PC-9 (cell line): ENCODE measurements at regions not wholly inside any gene's neighbourhood (a gene's known extent, or its start where the extent isn't known, plus 50 kb on each side); places are given as distances from the start of the nearest gene placed in this dataset.

ENCODE experiments used
- BruUV-seq: library from RNA; stranded (reverse); fragments of 400-500 nt; replicated peaks from 2 replicates; lab custom pipeline; 2021; lab: Mats Ljungman, UMichigan
- CTCF ChIA-PET: fragments of 300-600 bp; sonication (Branson Sonifier 250); formaldehyde crosslinking; loops from one replicate; lab custom pipeline; 2022; ENCODE audit warnings: antibody characterized with exemption; lab: Charles Lee
- POLR2A ChIA-PET: fragments of 300-600 bp; sonication (Branson Sonifier 250); formaldehyde crosslinking; loops from one replicate; lab custom pipeline; 2022; ENCODE audit warnings: antibody characterized with exemption; ENCODE audit not compliant: unreplicated experiment; lab: Charles Lee
- DNase-seq, 2 experiments: peaks; one replicate each; pipeline versions ENCODE4 v3.0.0 to v3.0.0-alpha.2; 2015 to 2022; ENCODE audit warnings: mixed read lengths in 1 of 2
- H2AFZ ChIP-seq: fragments of 200-600 bp; sonication (generic); 2 replicates; pipeline ENCODE4 v1.8.1; 2017; ENCODE audit warnings: antibody characterized with exemption
- H3F3A ChIP-seq: fragments of 200-600 bp; sonication (generic); 2 replicates; pipeline ENCODE4 v1.8.1; 2017; ENCODE audit warnings: antibody characterized with exemption, mild to moderate bottlenecking, low read depth; ENCODE audit not compliant: insufficient read depth
- H3K27ac ChIP-seq: fragments of 200-600 bp; sonication (generic); 2 replicates; pipeline ENCODE4 v1.6.1; 2016; ENCODE audit warnings: mixed run types
- H3K27me3 ChIP-seq: fragments of 200-600 bp; sonication (generic); 2 replicates; pipeline ENCODE4 v1.6.1; 2016; ENCODE audit warnings: low read depth, mixed run types; ENCODE audit not compliant: insufficient read depth
- H3K36me3 ChIP-seq: fragments of 200-600 bp; sonication (generic); 2 replicates; pipeline ENCODE4 v1.6.1; 2016; ENCODE audit warnings: low read depth, mixed run types
- H3K4me1 ChIP-seq: fragments of 200-600 bp; sonication (generic); replicated peaks from 2 replicates; pipeline ENCODE4 v1.6.1; 2016; ENCODE audit warnings: mixed run types; ENCODE audit not compliant: insufficient read depth
- H3K4me2 ChIP-seq: fragments of 200-600 bp; sonication (generic); 2 replicates; pipeline ENCODE4 v1.6.1; 2017; ENCODE audit warnings: mixed run types
- H3K4me3 ChIP-seq: fragments of 200-600 bp; sonication (generic); 2 replicates; pipeline ENCODE4 v1.6.1; 2016; ENCODE audit warnings: mixed run types
- H3K79me2 ChIP-seq: fragments of 200-600 bp; sonication (generic); 2 replicates; pipeline ENCODE4 v1.6.1; 2017; ENCODE audit warnings: low read depth, mixed run types
- H3K9me2 ChIP-seq: fragments of 200-600 bp; sonication (generic); 2 replicates; pipeline ENCODE4 v1.8.1; 2017; ENCODE audit warnings: mild to moderate bottlenecking; ENCODE audit not compliant: insufficient read depth
- H3K9me3 ChIP-seq: fragments of 200-600 bp; sonication (generic); 2 replicates; pipeline ENCODE4 v1.8.1; 2016; ENCODE audit warnings: low read depth; ENCODE audit not compliant: insufficient read depth
- H4K20me1 ChIP-seq: fragments of 200-600 bp; sonication (generic); 2 replicates; pipeline ENCODE4 v1.8.1; 2017; ENCODE audit not compliant: insufficient read depth
- CTCF ChIP-seq: fragments of 200-600 bp; sonication (generic); conservative IDR thresholded peaks from 2 replicates; pipeline ENCODE4 v1.6.1; 2017; ENCODE audit warnings: mixed run types, antibody characterized with exemption, mild to moderate bottlenecking, moderate library complexity
- EZH2 ChIP-seq: fragments of 200-600 bp; sonication (generic); IDR thresholded peaks from 2 replicates; pipeline ENCODE4 v1.8.0; 2017; ENCODE audit warnings: antibody characterized with exemption, low read depth
- intact Hi-C: fragments of 100-400 bp; cut with micrococcal nuclease; formaldehyde crosslinking; loops from one replicate; pipeline ENCODE4 v1.10.0; 2022; ENCODE audit not compliant: unreplicated experiment

DNA sequence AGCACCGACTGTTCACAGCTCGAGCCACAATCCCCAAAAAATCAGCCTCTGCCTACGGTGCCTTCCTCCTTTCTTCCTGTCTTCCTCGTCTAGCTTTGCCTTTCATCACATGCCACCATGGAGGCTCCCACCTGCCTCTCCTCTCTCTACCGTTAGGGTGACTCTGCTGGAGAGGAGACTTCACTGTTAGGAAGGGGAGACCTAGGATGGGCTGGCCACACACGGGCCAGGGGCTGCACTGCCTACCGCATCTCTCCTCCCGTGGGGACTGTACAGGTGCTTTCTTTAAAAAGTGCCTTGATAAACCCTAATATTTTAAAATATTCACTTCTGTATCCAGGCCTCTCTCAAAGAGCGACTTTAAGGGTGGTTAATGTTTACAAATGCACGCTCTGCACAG, 1104.7 kb downstream of the BCL11B start:
- Histone ChIP-seq H3K9me3 (no peaks in the 10 kb centered on the region), H3K36me3 (no peaks in the 10 kb centered on the region), H3K4me1 (no peaks in the 10 kb centered on the region), H4K20me1 (no peaks in the 10 kb centered on the region), H3K9me2 (no peaks in the 10 kb centered on the region), H3K79me2 (no peaks in the 10 kb centered on the region), H3F3A (no peaks in the 10 kb centered on the region), H3K27ac (no peak overlapping the region), H3K27me3 (peaks cover 38% of the 10 kb centered on the region; the same call in 1 of the 2 replicates), H3K4me3 (no peak overlapping the region), H2AFZ (no peak overlapping the region), H3K4me2 (no peak overlapping the region)
- intact Hi-C loops: no loop called here
- CTCF ChIA-PET: no interaction called here
- POLR2A ChIA-PET: no interaction called here
- TF ChIP-seq CTCF (no peak), EZH2 (no peak)
- BruUV-seq: no TSS peak
- DNase-seq: no peak

GRCh38 chr14:98167705-98168104, 1104.3 kb downstream of the BCL11B start:
- Histone ChIP-seq H3K9me2 (no peaks in the 10 kb centered on the region), H3K9me3 (no peaks in the 10 kb centered on the region), H3K27ac (no peak overlapping the region), H3K27me3 (peaks cover 33% of the 10 kb centered on the region; the same call in 1 of the 2 replicates), H4K20me1 (no peaks in the 10 kb centered on the region), H3K4me1 (no peaks in the 10 kb centered on the region), H3K4me3 (no peak overlapping the region), H2AFZ (no peak overlapping the region), H3K4me2 (no peak overlapping the region), H3K36me3 (no peaks in the 10 kb centered on the region), H3F3A (no peaks in the 10 kb centered on the region), H3K79me2 (no peaks in the 10 kb centered on the region)
- CTCF ChIA-PET: no interaction called here
- TF ChIP-seq EZH2 (no peak), CTCF (no peak)
- POLR2A ChIA-PET: no interaction called here
- intact Hi-C loops: no loop called here
- no peak for DNase-seq
- BruUV-seq: no TSS peak

DNA sequence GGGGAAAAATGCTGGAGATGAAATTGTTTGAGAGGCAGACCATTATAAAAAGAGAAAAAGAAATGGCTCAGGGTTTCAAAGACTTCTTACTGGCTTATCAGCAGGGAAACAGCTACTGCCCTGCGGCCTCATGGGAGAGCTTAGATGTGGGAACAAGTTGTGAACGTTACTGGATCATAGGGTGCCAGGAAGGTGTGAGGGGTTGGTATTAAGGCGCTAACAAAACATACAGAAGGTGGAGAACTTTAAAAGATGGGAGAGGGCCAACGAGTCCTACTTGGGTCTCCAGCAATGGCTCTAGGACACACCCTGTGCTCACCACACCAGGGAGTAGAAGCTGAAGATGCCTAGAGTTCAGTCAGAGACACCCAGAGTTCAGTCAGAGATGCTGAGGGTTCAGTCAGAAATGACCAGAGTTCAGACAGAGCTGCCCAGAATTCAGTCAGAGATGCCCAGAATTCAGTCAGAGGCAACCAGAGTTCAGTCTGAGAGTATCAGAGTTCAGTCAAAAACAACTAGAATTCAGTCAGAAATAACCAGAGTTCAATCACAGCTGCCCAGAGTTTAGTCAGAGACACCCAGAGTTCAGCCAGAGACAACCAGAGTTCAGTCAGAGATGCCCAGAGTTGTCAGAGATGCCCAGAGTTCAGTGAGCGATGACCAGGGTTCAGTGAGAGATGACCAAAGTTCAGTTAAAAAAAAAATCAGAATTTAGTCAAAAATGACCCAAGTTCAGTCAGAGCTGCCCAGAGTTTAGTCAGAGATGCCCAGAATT, 1103.6 kb downstream of the BCL11B start:
- CTCF ChIA-PET: no interaction called here
- H3K9me3 ChIP-seq: no peaks in the 10 kb centered on the region
- H4K20me1 ChIP-seq: no peaks in the 10 kb centered on the region
- TF ChIP-seq CTCF (no peak), EZH2 (no peak)
- no peak overlapping the region for H3K4me2 ChIP-seq
- H3K36me3 ChIP-seq: no peaks in the 10 kb centered on the region
- H3K4me1 ChIP-seq: no peaks in the 10 kb centered on the region
- H3K27me3 ChIP-seq: peaks cover 26% of the 10 kb centered on the region; the same call in 1 of the 2 replicates
- H2AFZ ChIP-seq: no peak overlapping the region
- no peak for DNase-seq
- no peaks in the 10 kb centered on the region for H3K9me2 ChIP-seq
- no peaks in the 10 kb centered on the region for H3F3A ChIP-seq
- POLR2A ChIA-PET: no interaction called here
- no peak overlapping the region for H3K4me3 ChIP-seq
- intact Hi-C loops: no loop called here
- no TSS peak for BruUV-seq
- H3K79me2 ChIP-seq: no peaks in the 10 kb centered on the region
- no peak overlapping the region for H3K27ac ChIP-seq
